ENCODE measurements at regions not wholly inside any gene's neighbourhood (a gene's known extent, or its start where the extent isn't known, plus 50 kb on each side); places are given as distances from the start of the nearest gene placed in this dataset.

GRCh38 chr2:149732001-149732685 lies 144.6 kb upstream of the MMADHC start:
- 82% methylated on average over 4 of the region's 4 CpGs for WGBS (ENCODE audit: insufficient coverage)
- Histone ChIP-seq H3K9me3 (ENCODE audit: control extremely low read depth in 1 of 5, control insufficient read depth in 4 of 5, insufficient read depth in 2 of 5, low read depth in 1 of 5, low read length in 4 of 5) (no peaks in the 10 kb centered on the region), H3K4me1 (ENCODE audit: control extremely low read depth in 1 of 4, control insufficient read depth in 4 of 4, insufficient read depth in 4 of 4, low read length in 3 of 4) (no peaks in the 10 kb centered on the region), H3K27ac (ENCODE audit: insufficient read depth in 1 of 2, low read depth in 1 of 2, low read length in 2 of 2, poor library complexity in 1 of 2, severe bottlenecking in 2 of 2) (no peak overlapping the region), H3K36me3 (ENCODE audit: control insufficient read depth in 4 of 4, insufficient read depth in 4 of 4, low read length in 3 of 4) (no peaks in the 10 kb centered on the region), H3K27me3 (replicated peaks in 2 of 5; ENCODE audit: control insufficient read depth in 4 of 5, insufficient read depth in 5 of 5, low read length in 4 of 5) (no peaks in the 10 kb centered on the region), H3K4me3 (ENCODE audit: control insufficient read depth in 1 of 7, extremely low read depth in 1 of 7, insufficient read depth in 4 of 7, low read depth in 2 of 7, low read length in 6 of 7) (no peak overlapping the region)
- POLR2A ChIA-PET = interaction anchor here (0.6 kb wide), 1 partner anchor 113 kb away, joined by 3 read pairs; no protein-coding TSS in a partner anchor
- CTCF ChIA-PET = no interaction called here
- no peak for DNase-seq

GRCh38 chr2:149731079-149731478 lies 143.5 kb upstream of the MMADHC start:
- H3K27me3 ChIP-seq (replicated peaks in 2 of 5; ENCODE audit: control insufficient read depth in 4 of 5, insufficient read depth in 5 of 5, low read length in 4 of 5) = no peaks in the 10 kb centered on the region
- no peaks in the 10 kb centered on the region for H3K9me3 ChIP-seq (ENCODE audit: control extremely low read depth in 1 of 5, control insufficient read depth in 4 of 5, insufficient read depth in 2 of 5, low read depth in 1 of 5, low read length in 4 of 5)
- H3K27ac ChIP-seq (ENCODE audit: insufficient read depth in 1 of 2, low read depth in 1 of 2, low read length in 2 of 2, poor library complexity in 1 of 2, severe bottlenecking in 2 of 2) = no peak overlapping the region
- POLR2A ChIA-PET = no interaction called here
- 51% methylated on average over 3 of the region's 3 CpGs for WGBS (ENCODE audit: insufficient coverage)
- H3K36me3 ChIP-seq (ENCODE audit: control insufficient read depth in 4 of 4, insufficient read depth in 4 of 4, low read length in 3 of 4) = no peaks in the 10 kb centered on the region
- CTCF ChIA-PET = no interaction called here
- no peak for DNase-seq
- H3K4me3 ChIP-seq (ENCODE audit: control insufficient read depth in 1 of 7, extremely low read depth in 1 of 7, insufficient read depth in 4 of 7, low read depth in 2 of 7, low read length in 6 of 7) = no peak overlapping the region
- no peaks in the 10 kb centered on the region for H3K4me1 ChIP-seq (ENCODE audit: control extremely low read depth in 1 of 4, control insufficient read depth in 4 of 4, insufficient read depth in 4 of 4, low read length in 3 of 4)

GRCh38 chr2:149729586-149729985 lies 142.0 kb upstream of the MMADHC start:
- Histone ChIP-seq H3K4me1 (ENCODE audit: control extremely low read depth in 1 of 4, control insufficient read depth in 4 of 4, insufficient read depth in 4 of 4, low read length in 3 of 4) (no peaks in the 10 kb centered on the region), H3K27ac (ENCODE audit: insufficient read depth in 1 of 2, low read depth in 1 of 2, low read length in 2 of 2, poor library complexity in 1 of 2, severe bottlenecking in 2 of 2) (no peak overlapping the region), H3K9me3 (ENCODE audit: control extremely low read depth in 1 of 5, control insufficient read depth in 4 of 5, insufficient read depth in 2 of 5, low read depth in 1 of 5, low read length in 4 of 5) (no peaks in the 10 kb centered on the region), H3K36me3 (ENCODE audit: control insufficient read depth in 4 of 4, insufficient read depth in 4 of 4, low read length in 3 of 4) (no peaks in the 10 kb centered on the region), H3K4me3 (ENCODE audit: control insufficient read depth in 1 of 7, extremely low read depth in 1 of 7, insufficient read depth in 4 of 7, low read depth in 2 of 7, low read length in 6 of 7) (no peak overlapping the region), H3K27me3 (replicated peaks in 2 of 5; ENCODE audit: control insufficient read depth in 4 of 5, insufficient read depth in 5 of 5, low read length in 4 of 5) (no peaks in the 10 kb centered on the region)
- ChIA-PET CTCF (no interaction called here), POLR2A (no interaction called here)
- WGBS (ENCODE audit: insufficient coverage) = 97% methylated on average over 3 of the region's 3 CpGs
- no peak for DNase-seq

GRCh38 chr2:149727927-149728326 lies 140.4 kb upstream of the MMADHC start:
- H3K27ac ChIP-seq (ENCODE audit: insufficient read depth in 1 of 2, low read depth in 1 of 2, low read length in 2 of 2, poor library complexity in 1 of 2, severe bottlenecking in 2 of 2) = no peak overlapping the region
- H3K4me3 ChIP-seq (ENCODE audit: control insufficient read depth in 1 of 7, extremely low read depth in 1 of 7, insufficient read depth in 4 of 7, low read depth in 2 of 7, low read length in 6 of 7) = no peak overlapping the region
- no peaks in the 10 kb centered on the region for H3K27me3 ChIP-seq (replicated peaks in 2 of 5; ENCODE audit: control insufficient read depth in 4 of 5, insufficient read depth in 5 of 5, low read length in 4 of 5)
- ChIA-PET CTCF (no interaction called here), POLR2A (no interaction called here)
- 100% methylated on average over 1 of the region's 3 CpGs for WGBS (ENCODE audit: insufficient coverage)
- H3K9me3 ChIP-seq (ENCODE audit: control extremely low read depth in 1 of 5, control insufficient read depth in 4 of 5, insufficient read depth in 2 of 5, low read depth in 1 of 5, low read length in 4 of 5) = no peaks in the 10 kb centered on the region
- no peak for DNase-seq
- no peaks in the 10 kb centered on the region for H3K4me1 ChIP-seq (ENCODE audit: control extremely low read depth in 1 of 4, control insufficient read depth in 4 of 4, insufficient read depth in 4 of 4, low read length in 3 of 4)
- H3K36me3 ChIP-seq (ENCODE audit: control insufficient read depth in 4 of 4, insufficient read depth in 4 of 4, low read length in 3 of 4) = no peaks in the 10 kb centered on the region

DNA sequence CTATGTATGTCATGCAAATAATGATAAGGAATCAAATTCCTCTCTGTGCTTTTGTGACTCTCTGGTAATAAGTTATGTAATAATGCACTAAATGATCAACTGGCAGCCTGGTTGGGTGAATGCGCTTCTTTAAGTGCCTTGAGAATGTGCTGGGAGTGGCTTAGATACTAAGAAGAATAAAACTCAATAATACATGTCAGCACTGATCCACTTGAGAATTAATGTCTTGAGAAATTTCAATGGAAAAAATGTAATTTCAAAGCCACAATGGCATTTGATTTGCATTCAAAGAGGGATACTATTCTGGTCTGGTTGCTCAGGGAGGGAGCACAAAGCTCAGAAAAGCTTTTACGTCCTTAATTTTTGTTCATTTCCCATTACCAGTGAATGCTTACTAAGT lies 137.7 kb upstream of the MMADHC start:
- ChIA-PET CTCF (no interaction called here), POLR2A (no interaction called here)
- H3K9me3 ChIP-seq (ENCODE audit: control extremely low read depth in 1 of 5, control insufficient read depth in 4 of 5, insufficient read depth in 2 of 5, low read depth in 1 of 5, low read length in 4 of 5) = no peaks in the 10 kb centered on the region
- no peaks in the 10 kb centered on the region for H3K4me1 ChIP-seq (ENCODE audit: control extremely low read depth in 1 of 4, control insufficient read depth in 4 of 4, insufficient read depth in 4 of 4, low read length in 3 of 4)
- no peaks in the 10 kb centered on the region for H3K36me3 ChIP-seq (ENCODE audit: control insufficient read depth in 4 of 4, insufficient read depth in 4 of 4, low read length in 3 of 4)
- H3K27ac ChIP-seq (ENCODE audit: insufficient read depth in 1 of 2, low read depth in 1 of 2, low read length in 2 of 2, poor library complexity in 1 of 2, severe bottlenecking in 2 of 2) = no peak overlapping the region
- WGBS (ENCODE audit: insufficient coverage) = 100% methylated on average over 1 of the region's 2 CpGs
- H3K4me3 ChIP-seq (ENCODE audit: control insufficient read depth in 1 of 7, extremely low read depth in 1 of 7, insufficient read depth in 4 of 7, low read depth in 2 of 7, low read length in 6 of 7) = no peak overlapping the region
- H3K27me3 ChIP-seq (replicated peaks in 2 of 5; ENCODE audit: control insufficient read depth in 4 of 5, insufficient read depth in 5 of 5, low read length in 4 of 5) = no peaks in the 10 kb centered on the region
- DNase-seq = no peak

DNA sequence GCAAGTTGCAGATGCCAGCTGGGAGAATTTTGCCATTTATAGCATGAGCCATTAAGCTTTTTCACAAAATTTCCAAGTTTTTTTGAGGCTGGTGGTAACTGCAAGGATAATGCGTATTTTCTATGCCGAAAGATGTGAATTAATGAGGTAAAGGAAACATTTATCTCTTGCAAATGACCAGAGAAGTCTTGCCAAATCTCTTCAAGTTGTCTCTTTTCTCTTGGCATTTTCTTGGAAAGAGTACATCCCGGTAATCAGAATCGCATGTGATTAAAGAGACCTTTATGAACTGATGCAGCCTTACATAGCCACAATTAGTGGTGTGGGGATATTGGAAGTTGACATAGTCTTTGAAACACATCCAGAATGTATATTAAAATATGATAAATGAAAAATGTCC lies 136.5 kb upstream of the MMADHC start:
- no peaks in the 10 kb centered on the region for H3K4me1 ChIP-seq (ENCODE audit: control extremely low read depth in 1 of 4, control insufficient read depth in 4 of 4, insufficient read depth in 4 of 4, low read length in 3 of 4)
- no peaks in the 10 kb centered on the region for H3K9me3 ChIP-seq (ENCODE audit: control extremely low read depth in 1 of 5, control insufficient read depth in 4 of 5, insufficient read depth in 2 of 5, low read depth in 1 of 5, low read length in 4 of 5)
- no peak for DNase-seq
- WGBS (ENCODE audit: insufficient coverage) = no CpG with 5 or more reads among the region's 4 CpGs
- ChIA-PET CTCF (no interaction called here), POLR2A (no interaction called here)
- no peaks in the 10 kb centered on the region for H3K36me3 ChIP-seq (ENCODE audit: control insufficient read depth in 4 of 4, insufficient read depth in 4 of 4, low read length in 3 of 4)
- no peak overlapping the region for H3K4me3 ChIP-seq (ENCODE audit: control insufficient read depth in 1 of 7, extremely low read depth in 1 of 7, insufficient read depth in 4 of 7, low read depth in 2 of 7, low read length in 6 of 7)
- no peak overlapping the region for H3K27ac ChIP-seq (ENCODE audit: insufficient read depth in 1 of 2, low read depth in 1 of 2, low read length in 2 of 2, poor library complexity in 1 of 2, severe bottlenecking in 2 of 2)
- no peaks in the 10 kb centered on the region for H3K27me3 ChIP-seq (replicated peaks in 2 of 5; ENCODE audit: control insufficient read depth in 4 of 5, insufficient read depth in 5 of 5, low read length in 4 of 5)

- CTCF ChIA-PET = no interaction called here
- Histone ChIP-seq H3K4me1 (ENCODE audit: control extremely low read depth in 1 of 4, control insufficient read depth in 4 of 4, insufficient read depth in 4 of 4, low read length in 3 of 4) (no peaks in the 10 kb centered on the region), H3K9me3 (ENCODE audit: control extremely low read depth in 1 of 5, control insufficient read depth in 4 of 5, insufficient read depth in 2 of 5, low read depth in 1 of 5, low read length in 4 of 5) (no peaks in the 10 kb centered on the region), H3K27me3 (replicated peaks in 2 of 5; ENCODE audit: control insufficient read depth in 4 of 5, insufficient read depth in 5 of 5, low read length in 4 of 5) (peaks cover 0 to 3% (median 0%) of the 10 kb centered on the region in 5 experiments), H3K36me3 (ENCODE audit: control insufficient read depth in 4 of 4, insufficient read depth in 4 of 4, low read length in 3 of 4) (no peaks in the 10 kb centered on the region), H3K27ac (ENCODE audit: insufficient read depth in 1 of 2, low read depth in 1 of 2, low read length in 2 of 2, poor library complexity in 1 of 2, severe bottlenecking in 2 of 2) (no peak overlapping the region), H3K4me3 (ENCODE audit: control insufficient read depth in 1 of 7, extremely low read depth in 1 of 7, insufficient read depth in 4 of 7, low read depth in 2 of 7, low read length in 6 of 7) (no peak overlapping the region)
- no peak for DNase-seq
- WGBS (ENCODE audit: insufficient coverage) = no CpG with 5 or more reads among the region's 2 CpGs
- POLR2A ChIA-PET = no interaction called here
Measured at GRCh38 chr2:149720615-149721014, 133.0 kb upstream of the MMADHC start.

All from common myeloid progenitor, CD34-positive (primary cell).